CD4-positive, alpha-beta memory T cell (primary cell): ENCODE measurements at regions not wholly inside any gene's neighbourhood (a gene's known extent, or its start where the extent isn't known, plus 50 kb on each side); places are given as distances from the start of the nearest gene placed in this dataset.

ENCODE experiments used
- CTCF ChIA-PET: fragments of 350-600 bp; sonication (Branson Sonifier 250); formaldehyde crosslinking; loops from one replicate; lab custom pipeline; 2021; ENCODE audit warnings: inconsistent platforms; ENCODE audit not compliant: partially characterized antibody; lab: Charles Lee
- POLR2A ChIA-PET: fragments of 350-600 bp; sonication (Branson Sonifier 250); formaldehyde crosslinking; loops from one replicate; lab custom pipeline; 2021; ENCODE audit not compliant: partially characterized antibody; lab: Charles Lee
- DNase-seq, 5 donors: peaks; one replicate each; pipeline versions ENCODE4 v3.0.0 to v3.0.0-alpha.2; 2020 to 2022; ENCODE audit warnings: mixed read lengths in 1 of 5
- H3K27ac ChIP-seq: one replicate; pipeline ENCODE4 v1.7.0; 2013; ENCODE audit warnings: low read depth, low read length
- H3K27me3 ChIP-seq: 2 replicates; pipeline ENCODE4 v1.7.0; 2013; ENCODE audit warnings: mild to moderate bottlenecking, low read length, moderate library complexity; ENCODE audit not compliant: insufficient read depth
- H3K36me3 ChIP-seq: 2 replicates; pipeline ENCODE4 v1.7.0; 2013; ENCODE audit warnings: mild to moderate bottlenecking, low read length, moderate library complexity; ENCODE audit not compliant: insufficient read depth
- H3K4me1 ChIP-seq: 2 replicates; pipeline ENCODE4 v1.7.0; 2013; ENCODE audit warnings: mild to moderate bottlenecking, low read length, moderate library complexity; ENCODE audit not compliant: insufficient read depth
- H3K4me3 ChIP-seq, 2 donors: one replicate each; pipeline ENCODE4 v1.7.0; 2013; ENCODE audit warnings: low read length in 2 of 2, mild to moderate bottlenecking in 1 of 2
- H3K9me3 ChIP-seq, 2 donors: one replicate each; pipeline ENCODE4 v1.7.0; 2013; ENCODE audit warnings: low read length in 2 of 2, control low read depth in 1 of 2; ENCODE audit not compliant: control insufficient read depth in 1 of 2
- H3K27ac Mint-ChIP-seq, 7 donors: one replicate each; pipeline ENCODE4 v1.8.0; 2020 to 2021; ENCODE audit warnings: mixed read lengths in 7 of 7, mild to moderate bottlenecking in 6 of 7, inconsistent platforms in 3 of 7, moderate library complexity in 3 of 7
- H3K27me3 Mint-ChIP-seq, 2 donors: one replicate each; pipeline ENCODE4 v1.8.0; 2020 to 2021; ENCODE audit warnings: mixed read lengths in 2 of 2
- H3K36me3 Mint-ChIP-seq, 2 donors: one replicate each; pipeline ENCODE4 v1.8.0; 2020 to 2021; ENCODE audit warnings: mixed read lengths in 2 of 2, inconsistent platforms in 1 of 2, mild to moderate bottlenecking in 1 of 2
- H3K4me1 Mint-ChIP-seq, 4 donors: one replicate each; pipeline ENCODE4 v1.8.0; 2020 to 2021; ENCODE audit warnings: mixed read lengths in 4 of 4, mild to moderate bottlenecking in 1 of 4
- H3K4me3 Mint-ChIP-seq, 8 donors: one replicate each; pipeline ENCODE4 v1.8.0; 2020 to 2021; ENCODE audit warnings: mixed read lengths in 8 of 8, mild to moderate bottlenecking in 7 of 8, moderate library complexity in 6 of 8, inconsistent platforms in 3 of 8
- H3K9me3 Mint-ChIP-seq, 8 donors: one replicate each; pipeline ENCODE4 v1.8.0; 2020 to 2021; ENCODE audit warnings: mixed read lengths in 8 of 8, mild to moderate bottlenecking in 5 of 8, inconsistent platforms in 3 of 8, moderate library complexity in 1 of 8
- intact Hi-C: fragments of 100-400 bp; cut with micrococcal nuclease; formaldehyde crosslinking; loops from one replicate; pipeline ENCODE4 v1.15.1; 2023

GRCh38 chr11:127061947-127062346 lies 61.4 kb upstream of the KIRREL3 start:
- POLR2A ChIA-PET: no interaction called here
- H3K4me1 ChIP-seq: no peaks in the 10 kb centered on the region
- Mint-ChIP-seq H3K27me3 (peaks cover 0 to 2% of the 10 kb centered on the region in 2 donors), H3K4me3 (no peak overlapping the region), H3K9me3 (peaks cover 0 to 2% (median 0%) of the 10 kb centered on the region in 8 donors), H3K27ac (no peak overlapping the region), H3K36me3 (no peaks in the 10 kb centered on the region), H3K4me1 (no peaks in the 10 kb centered on the region)
- H3K27me3 ChIP-seq: no peaks in the 10 kb centered on the region
- no peak overlapping the region for H3K27ac ChIP-seq
- no peaks in the 10 kb centered on the region for H3K9me3 ChIP-seq
- intact Hi-C loops: no loop called here
- H3K36me3 ChIP-seq: no peaks in the 10 kb centered on the region
- no peak overlapping the region for H3K4me3 ChIP-seq
- CTCF ChIA-PET: no interaction called here
- DNase-seq: no peak

GRCh38 chr11:127059750-127060149 lies 59.2 kb upstream of the KIRREL3 start:
- H3K4me3 ChIP-seq: no peak overlapping the region
- Mint-ChIP-seq H3K4me1 (no peaks in the 10 kb centered on the region), H3K27ac (no peak overlapping the region), H3K4me3 (no peak overlapping the region), H3K27me3 (peaks cover 0 to 2% of the 10 kb centered on the region in 2 donors), H3K9me3 (peaks cover 0 to 2% (median 0%) of the 10 kb centered on the region in 8 donors), H3K36me3 (no peaks in the 10 kb centered on the region)
- no peaks in the 10 kb centered on the region for H3K36me3 ChIP-seq
- POLR2A ChIA-PET: no interaction called here
- no peaks in the 10 kb centered on the region for H3K4me1 ChIP-seq
- CTCF ChIA-PET: interaction anchor here (1.0 kb wide), 1 partner anchor 10 kb away, joined by 3 read pairs; no protein-coding TSS in a partner anchor
- no peaks in the 10 kb centered on the region for H3K9me3 ChIP-seq
- intact Hi-C loops: no loop called here
- no peak for DNase-seq
- no peak overlapping the region for H3K27ac ChIP-seq
- no peaks in the 10 kb centered on the region for H3K27me3 ChIP-seq

GRCh38 chr11:127059286-127059685 lies 58.7 kb upstream of the KIRREL3 start:
- no peaks in the 10 kb centered on the region for H3K36me3 ChIP-seq
- peaks cover 0 to 2% (median 0%) of the 10 kb centered on the region in 8 donors for H3K9me3 Mint-ChIP-seq
- POLR2A ChIA-PET: no interaction called here
- H3K4me1 Mint-ChIP-seq: no peaks in the 10 kb centered on the region
- H3K36me3 Mint-ChIP-seq: no peaks in the 10 kb centered on the region
- no peaks in the 10 kb centered on the region for H3K9me3 ChIP-seq
- intact Hi-C loops: no loop called here
- no peak overlapping the region for H3K4me3 ChIP-seq
- no peaks in the 10 kb centered on the region for H3K27me3 ChIP-seq
- DNase-seq: no peak
- CTCF ChIA-PET: interaction anchor here (1.0 kb wide), 1 partner anchor 10 kb away, joined by 3 read pairs; no protein-coding TSS in a partner anchor
- peaks cover 0 to 2% of the 10 kb centered on the region in 2 donors for H3K27me3 Mint-ChIP-seq
- no peak overlapping the region for H3K4me3 Mint-ChIP-seq
- no peaks in the 10 kb centered on the region for H3K4me1 ChIP-seq
- no peak overlapping the region for H3K27ac Mint-ChIP-seq
- no peak overlapping the region for H3K27ac ChIP-seq

- Mint-ChIP-seq H3K27ac (no peak overlapping the region), H3K4me3 (no peak overlapping the region), H3K9me3 (peaks cover 0 to 2% (median 0%) of the 10 kb centered on the region in 8 donors), H3K36me3 (no peaks in the 10 kb centered on the region), H3K4me1 (no peaks in the 10 kb centered on the region), H3K27me3 (no peaks in the 10 kb centered on the region)
- no peak overlapping the region for H3K4me3 ChIP-seq
- intact Hi-C loops: no loop called here
- H3K9me3 ChIP-seq: no peaks in the 10 kb centered on the region
- POLR2A ChIA-PET: no interaction called here
- H3K27me3 ChIP-seq: no peaks in the 10 kb centered on the region
- H3K4me1 ChIP-seq: no peaks in the 10 kb centered on the region
- DNase-seq: no peak
- no peaks in the 10 kb centered on the region for H3K36me3 ChIP-seq
- H3K27ac ChIP-seq: no peak overlapping the region
- CTCF ChIA-PET: no interaction called here
These were observed 58.0 kb upstream of the KIRREL3 start for GRCh38 chr11:127058524-127058923.

- Mint-ChIP-seq H3K27ac (no peak overlapping the region), H3K27me3 (peaks cover 0 to 2% of the 10 kb centered on the region in 2 donors), H3K36me3 (no peaks in the 10 kb centered on the region), H3K4me3 (no peak overlapping the region), H3K4me1 (no peaks in the 10 kb centered on the region), H3K9me3 (peaks cover 0 to 3% (median 0%) of the 10 kb centered on the region in 8 donors)
- intact Hi-C loops: no loop called here
- no peak overlapping the region for H3K4me3 ChIP-seq
- CTCF ChIA-PET: no interaction called here
- H3K27ac ChIP-seq: no peak overlapping the region
- no peak for DNase-seq
- no peaks in the 10 kb centered on the region for H3K27me3 ChIP-seq
- no peaks in the 10 kb centered on the region for H3K4me1 ChIP-seq
- no peaks in the 10 kb centered on the region for H3K36me3 ChIP-seq
- no peaks in the 10 kb centered on the region for H3K9me3 ChIP-seq
- POLR2A ChIA-PET: no interaction called here
These were observed 56.6 kb upstream of the KIRREL3 start for GRCh38 chr11:127057126-127057525.

- Histone ChIP-seq H3K4me1 (no peaks in the 10 kb centered on the region), H3K4me3 (no peak overlapping the region), H3K27me3 (no peaks in the 10 kb centered on the region), H3K36me3 (no peaks in the 10 kb centered on the region), H3K9me3 (no peaks in the 10 kb centered on the region), H3K27ac (no peak overlapping the region)
- intact Hi-C loops: no loop called here
- DNase-seq: no peak
- H3K36me3 Mint-ChIP-seq: no peaks in the 10 kb centered on the region
- peaks cover 0 to 3% (median 0%) of the 10 kb centered on the region in 8 donors for H3K9me3 Mint-ChIP-seq
- ChIA-PET CTCF (no interaction called here), POLR2A (no interaction called here)
- H3K4me1 Mint-ChIP-seq: no peaks in the 10 kb centered on the region
- H3K27me3 Mint-ChIP-seq: peaks cover 0 to 2% of the 10 kb centered on the region in 2 donors
- H3K27ac Mint-ChIP-seq: no peak overlapping the region
- no peak overlapping the region for H3K4me3 Mint-ChIP-seq
These were observed 55.9 kb upstream of the KIRREL3 start for GRCh38 chr11:127056338-127056971.

GRCh38 chr11:127055236-127055635 lies 54.7 kb upstream of the KIRREL3 start:
- H3K9me3 Mint-ChIP-seq: peaks cover 0 to 3% (median 0%) of the 10 kb centered on the region in 8 donors
- H3K27ac Mint-ChIP-seq: no peak overlapping the region
- no peaks in the 10 kb centered on the region for H3K36me3 Mint-ChIP-seq
- no peak overlapping the region for H3K4me3 Mint-ChIP-seq
- DNase-seq: no peak
- ChIA-PET POLR2A (no interaction called here), CTCF (no interaction called here)
- Histone ChIP-seq H3K27me3 (no peaks in the 10 kb centered on the region), H3K4me3 (no peak overlapping the region), H3K4me1 (no peaks in the 10 kb centered on the region), H3K36me3 (no peaks in the 10 kb centered on the region), H3K27ac (no peak overlapping the region), H3K9me3 (no peaks in the 10 kb centered on the region)
- peaks cover 0 to 2% of the 10 kb centered on the region in 2 donors for H3K27me3 Mint-ChIP-seq
- intact Hi-C loops: no loop called here
- no peaks in the 10 kb centered on the region for H3K4me1 Mint-ChIP-seq
